Thymus (tissue), 11 donors: ENCODE measurements at regions not wholly inside any gene's neighbourhood (a gene's known extent, or its start where the extent isn't known, plus 50 kb on each side); places are given as distances from the start of the nearest gene placed in this dataset.

Experiments used
- DNase-seq, 9 donors: peaks; one replicate each; pipeline ENCODE4 v3.0.0-alpha.2; 2013; ENCODE audit warnings: low spot score in 9 of 9, low read depth in 6 of 9, missing footprints in 1 of 9
- H3K27ac ChIP-seq, 2 donors: one replicate each; pipeline ENCODE4 v1.5.1; 2013; ENCODE audit warnings: control low read depth in 1 of 2, low read depth in 1 of 2, low read length in 1 of 2, mild to moderate bottlenecking in 1 of 2, moderate library complexity in 1 of 2
- H3K27me3 ChIP-seq, 2 donors: one replicate each; pipeline ENCODE4 v1.5.1; 2013; ENCODE audit warnings: low read length in 1 of 2; ENCODE audit not compliant: control insufficient read depth in 2 of 2, insufficient read depth in 1 of 2
- H3K36me3 ChIP-seq, 2 donors: one replicate each; pipeline ENCODE4 v1.5.1; 2013; ENCODE audit warnings: low read length in 1 of 2, mild to moderate bottlenecking in 1 of 2, moderate library complexity in 1 of 2; ENCODE audit not compliant: control insufficient read depth in 2 of 2, insufficient read depth in 2 of 2
- H3K4me1 ChIP-seq, 2 donors: one replicate each; pipeline ENCODE4 v1.5.1; 2013; ENCODE audit warnings: low read length in 2 of 2; ENCODE audit not compliant: control insufficient read depth in 2 of 2, insufficient read depth in 2 of 2
- H3K4me3 ChIP-seq, 2 donors: one replicate each; pipeline ENCODE4 v1.5.1; 2013; ENCODE audit warnings: low read length in 2 of 2, control low read depth in 1 of 2, mild to moderate bottlenecking in 1 of 2
- H3K9me3 ChIP-seq, 2 donors: one replicate each; pipeline ENCODE4 v1.5.1; 2013; ENCODE audit warnings: low read length in 1 of 2, mild to moderate bottlenecking in 1 of 2; ENCODE audit not compliant: control insufficient read depth in 2 of 2, insufficient read depth in 1 of 2
- WGBS: extraction: QIAGEN DNeasy Blood & Tissue Kit; methylation state at CpG from one replicate; pipeline ENCODE4 v1.1.7; 2013; 5-methylcytosine and 5-hydroxymethylcytosine counted together
- donor health status: healthy.

DNA sequence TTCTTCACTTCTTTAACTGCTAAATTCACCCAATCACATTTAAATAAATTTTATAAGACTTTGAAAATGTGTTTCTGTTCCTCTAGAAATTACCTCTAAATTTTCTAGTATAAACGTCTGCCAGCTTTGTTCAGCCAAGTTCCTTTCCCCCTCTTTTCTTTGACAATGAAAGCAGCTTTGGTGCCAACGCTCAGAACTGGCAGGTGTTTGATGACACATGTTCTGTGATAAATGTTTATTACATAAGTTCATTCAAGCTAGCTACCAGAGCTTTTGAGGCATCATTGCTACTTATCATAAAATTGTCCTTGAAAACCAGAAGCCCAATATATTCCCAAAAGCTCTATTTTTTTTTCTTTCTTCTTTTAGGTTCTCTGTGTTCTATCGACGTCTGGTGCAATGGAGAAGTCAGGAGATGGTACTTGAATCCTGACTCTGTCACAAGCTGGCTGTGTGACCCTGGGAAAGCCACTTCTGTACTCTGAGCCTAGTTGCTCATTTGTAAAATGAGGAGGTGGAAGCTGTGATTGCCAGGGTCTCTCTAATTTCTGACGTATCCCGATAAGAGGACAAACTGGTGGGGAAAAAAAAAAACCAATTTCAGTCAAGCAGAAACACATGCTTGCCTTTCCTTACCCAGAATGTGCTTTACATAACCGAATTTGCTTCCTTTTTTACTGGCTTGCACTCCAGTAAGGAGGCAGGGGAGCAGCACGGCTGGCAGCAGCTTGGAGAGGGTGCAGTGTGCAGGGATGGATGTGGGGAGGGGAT, 187.1 kb upstream of the LPP start:
- H3K4me1 ChIP-seq = peaks cover 57 to 94% of the 10 kb centered on the region in 2 donors
- H3K4me3 ChIP-seq = no peak overlapping the region
- peak in 4 of 9 donors; percentile 70 to 91 (median 72) for DNase-seq
- peak overlapping the region; percentile 75 to 93 for H3K27ac ChIP-seq
- no peaks in the 10 kb centered on the region for H3K27me3 ChIP-seq
- no peaks in the 10 kb centered on the region for H3K9me3 ChIP-seq
- H3K36me3 ChIP-seq = no peaks in the 10 kb centered on the region
- 37% methylated on average over 8 of the region's 8 CpGs for WGBS

DNA sequence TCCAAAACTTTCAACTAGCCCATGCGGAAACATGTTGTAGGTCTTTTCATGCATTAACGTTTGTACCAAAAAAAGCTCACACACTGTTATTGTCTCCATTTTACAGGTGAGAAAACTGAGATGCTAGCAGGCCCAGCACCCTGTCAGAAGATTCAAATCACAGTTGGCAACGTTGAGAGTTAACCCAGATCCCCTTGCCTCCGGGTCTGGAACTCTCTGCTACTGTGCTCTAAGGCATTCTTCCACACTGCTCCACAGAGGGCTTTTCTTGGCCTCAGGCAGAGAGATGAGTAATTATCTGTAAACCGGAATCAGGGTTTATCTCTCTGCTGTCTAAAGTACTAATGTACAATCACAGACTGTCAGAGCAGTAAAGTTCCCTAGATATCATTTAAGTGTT, 186.0 kb upstream of the LPP start:
- WGBS = 94% methylated on average over 5 of the region's 5 CpGs
- Histone ChIP-seq H3K27me3 (no peaks in the 10 kb centered on the region), H3K4me1 (peaks cover 49 to 87% of the 10 kb centered on the region in 2 donors), H3K9me3 (no peaks in the 10 kb centered on the region), H3K27ac (peak overlapping the region in 1 of 2 donors; percentile 93), H3K36me3 (no peaks in the 10 kb centered on the region), H3K4me3 (no peak overlapping the region)
- DNase-seq = no peak

DNA sequence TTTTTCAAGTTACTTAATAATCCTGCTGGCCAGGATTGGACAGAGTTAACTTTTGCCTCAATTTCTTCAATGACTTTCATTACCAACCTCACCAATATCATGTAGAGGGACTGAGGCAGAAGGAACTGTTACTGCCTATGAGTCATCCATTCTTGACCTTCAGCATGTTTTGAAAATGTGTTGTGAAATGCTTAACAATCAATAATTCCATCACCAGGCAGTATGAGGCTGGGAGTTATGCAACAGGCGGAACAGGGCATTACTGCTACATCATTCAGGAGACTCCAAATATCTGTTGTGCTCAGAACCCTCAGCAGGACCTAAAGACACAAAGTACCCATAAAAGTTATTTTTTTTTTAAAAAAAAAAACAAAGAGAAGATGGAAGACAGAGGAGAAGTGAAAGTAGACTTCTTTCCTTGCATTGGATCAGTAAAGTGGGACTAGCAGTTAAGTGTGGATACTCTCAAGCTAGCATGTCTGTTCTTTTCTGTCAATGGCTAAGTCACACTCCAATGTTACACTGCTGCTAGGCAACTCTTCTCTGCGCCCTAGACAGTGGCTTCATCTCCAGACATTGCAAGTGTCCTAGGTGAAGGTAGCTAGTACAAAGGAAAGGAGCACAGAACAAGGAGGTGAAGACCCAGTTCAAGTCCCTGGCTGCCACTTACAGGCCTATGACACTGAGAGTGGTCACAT, 184.9 kb upstream of the LPP start:
- WGBS = 97% methylated on average over 2 of the region's 2 CpGs
- no peaks in the 10 kb centered on the region for H3K36me3 ChIP-seq
- peaks cover 46 to 85% of the 10 kb centered on the region in 2 donors for H3K4me1 ChIP-seq
- H3K4me3 ChIP-seq = no peak overlapping the region
- H3K9me3 ChIP-seq = no peaks in the 10 kb centered on the region
- H3K27me3 ChIP-seq = no peaks in the 10 kb centered on the region
- H3K27ac ChIP-seq = peak overlapping the region in 1 of 2 donors; percentile 1
- DNase-seq = no peak

DNA sequence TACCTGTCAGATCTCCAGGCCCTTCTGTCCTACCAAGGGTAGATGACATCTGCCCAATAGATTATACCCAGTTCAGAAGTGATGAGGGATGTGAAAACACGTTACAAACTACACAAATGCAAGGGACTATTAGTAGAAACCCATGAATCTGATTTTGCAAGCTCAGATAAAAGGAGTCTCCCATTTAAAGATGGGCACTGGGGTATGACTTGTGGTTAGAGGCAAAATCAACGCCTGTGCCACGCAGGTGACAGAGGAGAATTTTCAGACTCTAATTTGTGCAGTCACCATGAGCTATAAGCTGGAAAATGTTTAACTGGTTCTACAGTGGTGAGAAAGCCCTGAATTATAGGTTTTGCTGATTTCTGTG, 184.4 kb upstream of the LPP start:
- no peak for DNase-seq
- H3K27me3 ChIP-seq = no peaks in the 10 kb centered on the region
- H3K9me3 ChIP-seq = no peaks in the 10 kb centered on the region
- H3K36me3 ChIP-seq = no peaks in the 10 kb centered on the region
- 22% methylated on average over 3 of the region's 3 CpGs for WGBS
- H3K4me1 ChIP-seq = peaks cover 49 to 88% of the 10 kb centered on the region in 2 donors
- peak overlapping the region in 1 of 2 donors; percentile 43 for H3K27ac ChIP-seq
- H3K4me3 ChIP-seq = no peak overlapping the region

GRCh38 chr3:187970106-187970505, 183.9 kb upstream of the LPP start:
- H3K4me1 ChIP-seq = peaks cover 52 to 87% of the 10 kb centered on the region in 2 donors

DNA sequence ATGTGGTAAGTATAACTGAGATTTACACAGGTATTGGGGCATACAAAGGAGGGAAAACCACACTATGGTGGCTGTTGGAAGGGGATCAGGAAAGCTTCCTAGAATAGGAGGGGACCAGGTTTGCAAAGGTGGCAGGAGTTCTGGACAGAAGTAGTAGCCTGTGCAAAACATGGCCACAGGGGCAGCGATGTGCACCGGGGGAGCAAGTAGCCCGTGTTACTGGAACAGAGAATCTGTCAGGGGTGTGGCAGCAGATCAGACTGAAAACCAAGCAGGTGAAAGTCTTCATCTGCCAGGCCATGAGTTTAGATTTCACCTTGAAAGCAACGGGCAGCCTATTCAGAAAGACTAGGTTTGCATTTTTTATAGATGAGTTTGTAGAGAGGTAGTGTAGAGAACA, 182.3 kb upstream of the LPP start:
- no peak overlapping the region for H3K27ac ChIP-seq
- whole genome bisulfite sequencing = 97% methylated on average over 4 of the region's 4 CpGs

More at GRCh38 chr3:187970106-187970505, 183.9 kb upstream of the LPP start:
- Histone ChIP-seq H3K27ac (peak overlapping the region in 1 of 2 donors; percentile 41), H3K36me3 (no peaks in the 10 kb centered on the region), H3K4me3 (no peak overlapping the region), H3K27me3 (no peaks in the 10 kb centered on the region), H3K9me3 (no peaks in the 10 kb centered on the region)
- DNase-seq = no peak

GRCh38 chr3:187972454-187972853, 181.5 kb upstream of the LPP start:
- Histone ChIP-seq H3K4me3 (no peak overlapping the region), H3K9me3 (no peaks in the 10 kb centered on the region), H3K27ac (no peak overlapping the region), H3K27me3 (no peaks in the 10 kb centered on the region), H3K4me1 (peaks cover 48 to 83% of the 10 kb centered on the region in 2 donors), H3K36me3 (no peaks in the 10 kb centered on the region)
- no peak for DNase-seq
- WGBS = 96% methylated on average over 3 of the region's 3 CpGs

More for the DNA sequence above, 182.3 kb upstream of the LPP start:
- Histone ChIP-seq H3K4me3 (no peak overlapping the region), H3K27me3 (no peaks in the 10 kb centered on the region), H3K36me3 (no peaks in the 10 kb centered on the region), H3K4me1 (peaks cover 52 to 88% of the 10 kb centered on the region in 2 donors), H3K9me3 (no peaks in the 10 kb centered on the region)
- DNase-seq = no peak

DNA sequence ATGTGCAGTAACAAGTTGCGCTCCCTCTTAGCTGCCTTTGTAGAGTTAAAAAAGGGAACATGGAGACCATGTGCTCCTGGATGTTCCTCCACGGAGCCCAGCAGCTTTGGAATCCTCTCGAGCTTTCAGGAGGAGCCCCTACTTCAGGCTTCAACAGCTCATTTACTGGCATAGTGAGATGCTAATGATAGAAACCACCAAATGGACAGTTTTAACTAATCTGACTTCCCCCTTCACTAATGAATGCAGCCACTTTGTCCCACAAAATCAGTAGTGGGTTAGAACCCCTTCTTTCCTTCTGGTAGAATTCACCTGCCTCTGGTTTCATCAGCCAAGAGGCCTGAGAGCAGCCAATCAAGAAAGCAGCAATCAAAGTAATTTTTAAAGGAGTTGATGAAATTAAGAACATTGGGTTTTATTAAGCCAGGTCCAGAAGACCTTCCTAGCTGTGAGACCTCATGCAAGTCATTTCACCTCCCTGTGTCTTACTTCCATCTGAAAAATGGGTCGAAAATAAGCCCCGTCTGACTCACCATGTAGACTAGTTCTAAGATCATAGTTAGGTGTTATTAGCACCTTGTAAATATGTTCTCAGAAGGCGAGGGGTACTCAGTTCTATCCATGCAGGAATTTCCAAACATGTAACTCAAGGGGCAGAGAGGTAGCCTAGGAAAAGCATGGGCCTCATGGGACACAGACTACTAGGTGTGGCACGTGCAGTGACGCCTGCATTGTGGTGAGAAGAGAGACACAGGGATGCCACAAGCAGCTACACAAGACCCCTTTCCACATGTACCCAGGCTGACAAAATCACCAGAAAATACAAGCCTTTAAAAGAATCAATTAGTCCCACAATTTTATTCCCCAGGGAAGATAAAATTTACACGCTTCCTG, 179.7 kb upstream of the LPP start:
- peak in 1 of 9 donors; percentile 59 for DNase-seq
- Histone ChIP-seq H3K9me3 (peaks cover 0 to 4% of the 10 kb centered on the region in 2 donors), H3K27me3 (no peaks in the 10 kb centered on the region), H3K27ac (peak overlapping the region; percentile 46 to 91), H3K4me3 (no peak overlapping the region), H3K4me1 (peaks cover 58 to 83% of the 10 kb centered on the region in 2 donors), H3K36me3 (no peaks in the 10 kb centered on the region)
- WGBS = 79% methylated on average over 9 of the region's 9 CpGs
